K562 (cell line): ENCODE measurements at regions not wholly inside any gene's neighbourhood (a gene's known extent, or its start where the extent isn't known, plus 50 kb on each side); places are given as distances from the start of the nearest gene placed in this dataset.

Source experiments
- ATAC-seq: fragments of 200-7000 bp; cut with Tn5 transposase; 3 replicates; pipeline ENCODE4 v1.9.1; 2020; ENCODE audit warnings: moderate library complexity
- BruUV-seq: library from RNA; stranded (reverse); fragments of 400-500 nt; replicated peaks from 2 replicates; lab custom pipeline; 2021; lab: Mats Ljungman, UMichigan
- CTCF ChIA-PET: fragments of 300-600 bp; formaldehyde crosslinking; extraction: SDS; loops from one replicate; lab custom pipeline; 2021; ENCODE audit warnings: low intra/inter-chr PET ratio; lab: Yijun Ruan, JAX
- POLR2A ChIA-PET: fragments of 300-600, 350-650 bp; sonication (Branson Sonifier 250); formaldehyde crosslinking; extraction: SDS; loops from one replicate; lab custom pipeline; 2021; ENCODE audit warnings: antibody characterized with exemption, inconsistent platforms; lab: Yijun Ruan, JAX
- DNase-seq, 4 experiments: peaks; one replicate each; pipeline versions ENCODE4 v3.0.0 to v3.0.0-alpha.2; 2011 to 2018; ENCODE audit warnings: low spot score in 3 of 4, mixed read lengths in 3 of 4; ENCODE audit errors: extremely low read depth in 1 of 4
- FAIRE-seq: peaks from 2 replicates; lab custom pipeline; 2011; peaks lifted over from hg19 to GRCh38; lab: Jason Lieb, UNC
- H2AFZ ChIP-seq: 2 replicates; pipeline ENCODE4 v1.6.0; 2011; ENCODE audit warnings: low read depth, low read length, control low read depth, inconsistent platforms
- H3K27ac ChIP-seq: fragments of 200-600 bp; 3 replicates; pipeline ENCODE4 v1.8.0; 2011; ENCODE audit warnings: low read depth, mild to moderate bottlenecking, control low read depth, inconsistent platforms, low read length, moderate library complexity, mixed read lengths; ENCODE audit errors: extremely low read depth
- H3K27me3 ChIP-seq, 2 experiments: fragments of 300-600 bp in 1 of 2; 2 replicates in 1 of 2; 3 replicates in 1 of 2; pipeline versions ENCODE4 v1.6.0 to v1.8.0; 2011; ENCODE audit warnings: inconsistent platforms in 2 of 2, low read length in 2 of 2, mild to moderate bottlenecking in 1 of 2, mixed read lengths in 1 of 2, moderate library complexity in 1 of 2; ENCODE audit not compliant: control insufficient read depth in 2 of 2, insufficient read depth in 2 of 2
- H3K36me3 ChIP-seq: fragments of 300-600 bp; 3 replicates; pipeline ENCODE4 v1.8.0; 2011; ENCODE audit warnings: mild to moderate bottlenecking, low read length, inconsistent platforms; ENCODE audit not compliant: control insufficient read depth, insufficient read depth
- H3K4me1 ChIP-seq, 2 experiments: fragments of 200-600 bp in 1 of 2; replicated peaks in 1 of 2; 2 replicates in 1 of 2; 3 replicates in 1 of 2; pipeline versions ENCODE4 v1.5.1 to v1.8.0; 2011; ENCODE audit warnings: inconsistent platforms in 2 of 2, low read length in 2 of 2, mild to moderate bottlenecking in 1 of 2, mixed read lengths in 1 of 2, moderate library complexity in 1 of 2; ENCODE audit not compliant: control insufficient read depth in 2 of 2, insufficient read depth in 2 of 2
- H3K4me2 ChIP-seq: 2 replicates; pipeline ENCODE4 v1.6.1; 2011; ENCODE audit warnings: low read length, control low read depth, inconsistent platforms, mixed read lengths; ENCODE audit not compliant: insufficient read depth
- H3K4me3 ChIP-seq: fragments of 200-600 bp; sonication (generic), shearing (Covaris generic); 2 replicates; pipeline ENCODE4 v1.5.1; 2016; ENCODE audit warnings: control low read depth, inconsistent platforms
- H3K79me2 ChIP-seq: fragments of 200-600 bp; 3 replicates; pipeline ENCODE4 v1.8.0; 2011; ENCODE audit warnings: low read length, inconsistent platforms; ENCODE audit not compliant: control insufficient read depth, insufficient read depth
- H3K9ac ChIP-seq, 2 experiments: 2 replicates each; pipeline versions ENCODE4 v1.6.0 to v1.6.1; 2011; ENCODE audit warnings: low read depth in 2 of 2, low read length in 2 of 2, control low read depth in 1 of 2, inconsistent platforms in 1 of 2, mild to moderate bottlenecking in 1 of 2, mixed read lengths in 1 of 2; ENCODE audit not compliant: insufficient read depth in 1 of 2
- H3K9me1 ChIP-seq: one replicate; pipeline ENCODE4 v1.6.0; 2011; ENCODE audit warnings: inconsistent platforms, mild to moderate bottlenecking, low read length, moderate library complexity; ENCODE audit not compliant: control insufficient read depth, insufficient read depth
- H3K9me3 ChIP-seq: replicated peaks from 2 replicates; pipeline ENCODE4 v1.5.1; 2011; ENCODE audit warnings: low read depth, low read length, inconsistent platforms; ENCODE audit not compliant: control insufficient read depth, insufficient read depth
- H4K20me1 ChIP-seq: replicated peaks from 2 replicates; pipeline ENCODE4 v1.6.1; 2011; ENCODE audit warnings: low read length, inconsistent platforms, mixed read lengths; ENCODE audit not compliant: control insufficient read depth, insufficient read depth
- ARID1B ChIP-seq: fragments of 450-650 bp; IDR thresholded peaks from 2 replicates; pipeline ENCODE4 v1.6.1; 2016; ENCODE audit warnings: antibody characterized with exemption, mild to moderate bottlenecking, inconsistent platforms
- ATF1 ChIP-seq, 2 experiments: fragments of 450-650 bp in 1 of 2; IDR thresholded peaks; 2 replicates each; pipeline ENCODE4 v1.6.1; 2016; ENCODE audit warnings: missing compliant biosample characterization in 1 of 2, missing genetic modification characterization in 1 of 2
- CBFA2T2 ChIP-seq: fragments of 450-650 bp; conservative IDR thresholded peaks from 2 replicates; pipeline ENCODE4 v1.6.1; 2017; ENCODE audit warnings: mild to moderate bottlenecking
- CREM ChIP-seq: IDR thresholded peaks from 2 replicates; pipeline ENCODE4 v1.6.1; 2014; ENCODE audit warnings: antibody characterized with exemption, low read depth
- EGR1 ChIP-seq: fragments of 450-650 bp; conservative IDR thresholded peaks from 2 replicates; pipeline ENCODE4 v1.6.1; 2017; ENCODE audit warnings: mild to moderate bottlenecking
- FOSL1 ChIP-seq: fragments of 200-800 bp; sonication (Bioruptor generic); conservative IDR thresholded peaks from 2 replicates; pipeline ENCODE4 v1.6.1; 2016; ENCODE audit warnings: missing genetic modification characterization, missing compliant biosample characterization
- GATA2 ChIP-seq: sonication (generic); formaldehyde crosslinking; IDR thresholded peaks from 2 replicates; pipeline ENCODE4 v1.4.0; 2020; ENCODE audit warnings: mild to moderate bottlenecking, missing genetic modification reagents
- HDAC8 ChIP-seq: fragments of 450-650 bp; IDR thresholded peaks from 2 replicates; pipeline ENCODE4 v1.6.1; 2016; ENCODE audit warnings: mild to moderate bottlenecking, missing genetic modification characterization, moderate library complexity, missing compliant biosample characterization
- MIER1 ChIP-seq: fragments of 450-650 bp; IDR thresholded peaks from 2 replicates; pipeline ENCODE4 v1.6.1; 2016; ENCODE audit warnings: antibody characterized with exemption, mild to moderate bottlenecking, low read depth
- PHF20 ChIP-seq: fragments of 450-650 bp; IDR thresholded peaks from 2 replicates; pipeline ENCODE4 v1.6.1; 2018; ENCODE audit not compliant: partially characterized antibody
- RAD21 ChIP-seq, 2 experiments: fragments of 250-450 bp in 1 of 2; fragments of 450-650 bp in 1 of 2; sonication (Bioruptor Pico) in 1 of 2; formaldehyde crosslinking in 1 of 2; IDR thresholded peaks in 1 of 2; conservative IDR thresholded peaks in 1 of 2; 2 replicates each; pipeline versions ENCODE4 v1.4.0 to v1.8.0; 2020 to 2022; ENCODE audit warnings: mild to moderate bottlenecking in 2 of 2, moderate library complexity in 1 of 2
- TAL1 ChIP-seq: fragments of 450-650 bp; IDR thresholded peaks from 2 replicates; pipeline ENCODE4 v1.6.1; 2016; ENCODE audit warnings: mild to moderate bottlenecking
- WGBS: fragments of 100-300 bp; shearing (Covaris generic); methylation state at CpG from one replicate; pipeline ENCODE4 v1.1.6; 2016; ENCODE audit warnings: low coverage, mixed read lengths; ENCODE audit not compliant: insufficient coverage; ENCODE audit errors: missing lambda C conversion rate; 5-methylcytosine and 5-hydroxymethylcytosine counted together
- in situ Hi-C: fragments of 300-500 bp; cut with MboI; formaldehyde crosslinking; loops from 4 replicates; pipeline ENCODE4 v1.15.0; 2018; ENCODE audit warnings: inconsistent platforms, mixed read lengths
- intact Hi-C: fragments of 100-400 bp; cut with micrococcal nuclease; formaldehyde crosslinking; loops from 2 replicates; pipeline ENCODE4 v1.14.2; 2022
- TF ChIP-seq, protein P1 (sequence below), 2 experiments: fragments of 150-350 bp in 1 of 2; IDR thresholded peaks; 2 replicates each; pipeline ENCODE4 v1.6.1; 2012 to 2016; ENCODE audit warnings: low read depth in 2 of 2, low read length in 2 of 2, mild to moderate bottlenecking in 1 of 2, moderate library complexity in 1 of 2

- Histone ChIP-seq H2AFZ (no peak overlapping the region), H3K36me3 (no peaks in the 10 kb centered on the region), H3K4me1 (peaks cover 0 to 19% of the 10 kb centered on the region in 2 experiments; a peak in 3 of 5 replicates), H3K4me2 (no peak overlapping the region), H3K27me3 (no peaks in the 10 kb centered on the region), H3K27ac (no peak overlapping the region), H3K79me2 (0 out of 3 replicates have a peak, but pooled peaks cover 6% of the 10 kb centered on the region), H3K9me3 (no peaks in the 10 kb centered on the region), H3K9me1 (no peaks in the 10 kb centered on the region), H4K20me1 (peaks cover 12% of the 10 kb centered on the region), H3K9ac (no peak overlapping the region), H3K4me3 (no peak overlapping the region)
- 44% methylated on average over 2 of the region's 2 CpGs for WGBS
- TF ChIP-seq PHF20, result no peak
- TF ChIP-seq FOSL1 (tag), result peak; percentile 83
- intact Hi-C loops (no loop called here), in situ Hi-C loops (no loop called here)
- BruUV-seq, result no TSS peak
- POLR2A ChIA-PET, result interaction anchor here (0.6 to 1.5 kb wide), 3 partner anchors 12 to 1621 kb away, joined by 3 to 4 read pairs (median 3); no protein-coding TSS in a partner anchor
- CTCF ChIA-PET, result no interaction called here
- no peak for FAIRE-seq
- no peak for DNase-seq
- ATAC-seq, result no peak
Observed at GRCh38 chr6:88380083-88380482, 213.9 kb upstream of the CNR1 start.

DNA sequence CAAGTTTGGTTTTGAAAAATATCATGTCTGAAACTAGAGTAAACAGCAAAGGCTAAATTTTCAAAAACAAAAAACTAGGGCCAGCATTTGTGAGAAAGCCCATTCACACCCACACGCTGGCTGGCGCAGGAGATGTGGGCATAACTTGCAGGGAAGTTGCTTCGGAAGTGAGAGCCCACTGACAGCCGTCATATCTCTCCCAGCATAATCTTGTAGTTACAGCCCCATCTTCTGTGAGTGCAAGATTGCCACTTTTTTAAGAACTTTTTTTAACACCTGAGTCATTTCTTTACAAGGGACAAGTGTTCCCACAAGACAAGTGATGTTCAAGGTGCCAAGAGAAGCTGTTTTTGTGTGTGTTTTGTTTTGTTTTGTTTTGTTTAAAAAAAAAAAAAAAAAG, 212.5 kb upstream of the CNR1 start:
- no peaks in the 10 kb centered on the region for H3K9me3 ChIP-seq
- ChIA-PET CTCF (no interaction called here), POLR2A (interaction anchor here (2.5 kb wide), 1 partner anchor 11 kb away, joined by 11 read pairs; no protein-coding TSS in a partner anchor)
- peak overlapping the region; percentile 20 for H3K4me2 ChIP-seq
- 5% methylated on average over 4 of the region's 4 CpGs for WGBS
- H3K27me3 ChIP-seq, result no peaks in the 10 kb centered on the region
- intact Hi-C loops, result loop anchor here (2.0 kb wide), 1 partner anchor 132 kb away; no protein-coding TSS in a partner anchor
- H3K9me1 ChIP-seq, result no peaks in the 10 kb centered on the region
- no peak overlapping the region for H2AFZ ChIP-seq
- peaks cover 0 to 19% of the 10 kb centered on the region in 2 experiments; a peak in 3 of 5 replicates for H3K4me1 ChIP-seq
- H4K20me1 ChIP-seq, result peaks cover 12% of the 10 kb centered on the region
- H3K79me2 ChIP-seq, result 0 out of 3 replicates have a peak, but pooled peaks cover 6% of the 10 kb centered on the region
- ATAC-seq (peak; percentile 75), DNase-seq (peak in 2 of 4 experiments; percentile 41 to 65), FAIRE-seq (peak; percentile 71)
- no TSS peak for BruUV-seq
- no peaks in the 10 kb centered on the region for H3K36me3 ChIP-seq
- no peak overlapping the region for H3K4me3 ChIP-seq
- H3K27ac ChIP-seq, result no peak overlapping the region
- no peak overlapping the region for H3K9ac ChIP-seq
- in situ Hi-C loops, result no loop called here
- TF ChIP-seq HDAC8, result no peak
- peak; percentile 19; the same call in 1 of the 2 replicates for TF ChIP-seq GATA2 (CRISPR knock-in tag)
- TF ChIP-seq RAD21 (CRISPR knock-in tag; conservative IDR thresholded peaks at IDR 0.05 in 1 of 2, IDR thresholded peaks at IDR 0.05 in 1 of 2), result peak in 1 of 2 experiments; percentile 35; a peak in 1 of 4 replicates
- TF ChIP-seq MIER1, result no peak
- peak; percentile 73; the same call in 1 of the 2 replicates for TF ChIP-seq TAL1
- 0 out of 2 replicates have a peak, but pooled peaks have one; percentile 11 for TF ChIP-seq EGR1
- TF ChIP-seq, protein P1, sequence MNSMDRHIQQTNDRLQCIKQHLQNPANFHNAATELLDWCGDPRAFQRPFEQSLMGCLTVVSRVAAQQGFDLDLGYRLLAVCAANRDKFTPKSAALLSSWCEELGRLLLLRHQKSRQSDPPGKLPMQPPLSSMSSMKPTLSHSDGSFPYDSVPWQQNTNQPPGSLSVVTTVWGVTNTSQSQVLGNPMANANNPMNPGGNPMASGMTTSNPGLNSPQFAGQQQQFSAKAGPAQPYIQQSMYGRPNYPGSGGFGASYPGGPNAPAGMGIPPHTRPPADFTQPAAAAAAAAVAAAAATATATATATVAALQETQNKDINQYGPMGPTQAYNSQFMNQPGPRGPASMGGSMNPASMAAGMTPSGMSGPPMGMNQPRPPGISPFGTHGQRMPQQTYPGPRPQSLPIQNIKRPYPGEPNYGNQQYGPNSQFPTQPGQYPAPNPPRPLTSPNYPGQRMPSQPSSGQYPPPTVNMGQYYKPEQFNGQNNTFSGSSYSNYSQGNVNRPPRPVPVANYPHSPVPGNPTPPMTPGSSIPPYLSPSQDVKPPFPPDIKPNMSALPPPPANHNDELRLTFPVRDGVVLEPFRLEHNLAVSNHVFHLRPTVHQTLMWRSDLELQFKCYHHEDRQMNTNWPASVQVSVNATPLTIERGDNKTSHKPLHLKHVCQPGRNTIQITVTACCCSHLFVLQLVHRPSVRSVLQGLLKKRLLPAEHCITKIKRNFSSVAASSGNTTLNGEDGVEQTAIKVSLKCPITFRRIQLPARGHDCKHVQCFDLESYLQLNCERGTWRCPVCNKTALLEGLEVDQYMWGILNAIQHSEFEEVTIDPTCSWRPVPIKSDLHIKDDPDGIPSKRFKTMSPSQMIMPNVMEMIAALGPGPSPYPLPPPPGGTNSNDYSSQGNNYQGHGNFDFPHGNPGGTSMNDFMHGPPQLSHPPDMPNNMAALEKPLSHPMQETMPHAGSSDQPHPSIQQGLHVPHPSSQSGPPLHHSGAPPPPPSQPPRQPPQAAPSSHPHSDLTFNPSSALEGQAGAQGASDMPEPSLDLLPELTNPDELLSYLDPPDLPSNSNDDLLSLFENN (IDR thresholded peaks at IDR 0.05; ENCODE audit: low read depth in 2 of 2, low read length in 2 of 2), result 0 out of 4 replicates have a peak, but pooled peaks of 1 of the 2 experiments have one; percentile 51
- no peak for TF ChIP-seq ATF1 (CRISPR knock-in tag; IDR thresholded peaks at IDR 0.05)
- 0 out of 2 replicates have a peak, but pooled peaks have one; percentile 3 for TF ChIP-seq ATF1 (tag; IDR thresholded peaks at IDR 0.05)
- TF ChIP-seq CBFA2T2, result peak; percentile 80
- peak; percentile 28; the same call in 1 of the 2 replicates for TF ChIP-seq CREM
- TF ChIP-seq ARID1B, result peak; percentile 54; the same call in 1 of the 2 replicates
